ENCODE measurements at regions not wholly inside any gene's neighbourhood (a gene's known extent, or its start where the extent isn't known, plus 50 kb on each side); places are given as distances from the start of the nearest gene placed in this dataset.

DNA sequence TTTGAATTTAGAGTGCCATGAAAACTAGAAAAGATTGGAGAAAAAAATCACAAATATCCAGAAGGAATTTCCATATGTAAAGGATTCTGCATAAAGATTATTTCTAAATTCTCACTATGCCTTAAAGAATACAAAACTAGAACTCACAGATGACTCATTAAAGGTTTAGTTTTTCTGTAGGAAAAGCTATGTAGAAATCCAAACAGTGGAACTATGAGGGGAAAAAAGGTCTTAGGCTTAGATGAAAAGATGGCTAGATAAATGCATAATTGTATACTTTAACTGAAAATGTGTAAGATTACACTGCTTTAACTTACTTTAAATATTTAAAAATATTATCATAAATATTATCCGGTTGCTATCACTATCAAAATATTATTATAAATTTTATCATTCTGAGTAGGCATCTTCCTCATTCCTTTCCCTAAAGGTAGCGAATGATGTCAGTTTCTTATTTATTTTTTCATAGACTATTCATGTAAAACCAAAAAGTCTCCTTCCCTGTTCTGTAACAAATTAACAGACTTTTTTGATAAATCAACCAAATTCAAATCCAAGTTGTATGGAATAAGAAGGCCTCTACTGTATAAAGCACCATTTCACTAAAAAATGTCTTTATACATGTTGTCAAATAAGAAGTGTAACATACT, 69.1 kb upstream of the COMTD1 start:
- Histone ChIP-seq H3K27me3 (ENCODE audit: control insufficient read depth, insufficient read depth, low read length, poor library complexity, severe bottlenecking) (no peaks in the 10 kb centered on the region), H3K9me3 (ENCODE audit: control insufficient read depth, low read length) (peaks cover 24% of the 10 kb centered on the region), H3K36me3 (ENCODE audit: control insufficient read depth, insufficient read depth, low read length) (no peaks in the 10 kb centered on the region), H3K27ac (ENCODE audit: low read depth, low read length) (no peak overlapping the region), H3K4me1 (ENCODE audit: control insufficient read depth, insufficient read depth, low read length) (no peaks in the 10 kb centered on the region), H3K4me3 (ENCODE audit: low read length) (no peak overlapping the region), H3K9ac (ENCODE audit: extremely low read depth, low read length, poor library complexity, severe bottlenecking) (no peak overlapping the region)
- H3K4me1 Mint-ChIP-seq: no peaks in the 10 kb centered on the region
- peaks cover 38% of the 10 kb centered on the region for H3K9me3 Mint-ChIP-seq
- H3K27ac Mint-ChIP-seq: no peak overlapping the region
- H3K4me3 Mint-ChIP-seq: no peak overlapping the region
- H3K36me3 Mint-ChIP-seq (ENCODE audit: low read depth): no peaks in the 10 kb centered on the region
- TF ChIP-seq, protein P1, sequence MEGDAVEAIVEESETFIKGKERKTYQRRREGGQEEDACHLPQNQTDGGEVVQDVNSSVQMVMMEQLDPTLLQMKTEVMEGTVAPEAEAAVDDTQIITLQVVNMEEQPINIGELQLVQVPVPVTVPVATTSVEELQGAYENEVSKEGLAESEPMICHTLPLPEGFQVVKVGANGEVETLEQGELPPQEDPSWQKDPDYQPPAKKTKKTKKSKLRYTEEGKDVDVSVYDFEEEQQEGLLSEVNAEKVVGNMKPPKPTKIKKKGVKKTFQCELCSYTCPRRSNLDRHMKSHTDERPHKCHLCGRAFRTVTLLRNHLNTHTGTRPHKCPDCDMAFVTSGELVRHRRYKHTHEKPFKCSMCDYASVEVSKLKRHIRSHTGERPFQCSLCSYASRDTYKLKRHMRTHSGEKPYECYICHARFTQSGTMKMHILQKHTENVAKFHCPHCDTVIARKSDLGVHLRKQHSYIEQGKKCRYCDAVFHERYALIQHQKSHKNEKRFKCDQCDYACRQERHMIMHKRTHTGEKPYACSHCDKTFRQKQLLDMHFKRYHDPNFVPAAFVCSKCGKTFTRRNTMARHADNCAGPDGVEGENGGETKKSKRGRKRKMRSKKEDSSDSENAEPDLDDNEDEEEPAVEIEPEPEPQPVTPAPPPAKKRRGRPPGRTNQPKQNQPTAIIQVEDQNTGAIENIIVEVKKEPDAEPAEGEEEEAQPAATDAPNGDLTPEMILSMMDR (conservative IDR thresholded peaks at IDR 0.05): no peak
- no peaks in the 10 kb centered on the region for H3K27me3 Mint-ChIP-seq (ENCODE audit: insufficient read depth)
- WGBS, 2 experiments (ENCODE audit: insufficient coverage in 1 of 2, insufficient read length in 1 of 2): 88 to 100% methylated on average over 1 of the region's 2 CpGs
- no peak for DNase-seq

DNA sequence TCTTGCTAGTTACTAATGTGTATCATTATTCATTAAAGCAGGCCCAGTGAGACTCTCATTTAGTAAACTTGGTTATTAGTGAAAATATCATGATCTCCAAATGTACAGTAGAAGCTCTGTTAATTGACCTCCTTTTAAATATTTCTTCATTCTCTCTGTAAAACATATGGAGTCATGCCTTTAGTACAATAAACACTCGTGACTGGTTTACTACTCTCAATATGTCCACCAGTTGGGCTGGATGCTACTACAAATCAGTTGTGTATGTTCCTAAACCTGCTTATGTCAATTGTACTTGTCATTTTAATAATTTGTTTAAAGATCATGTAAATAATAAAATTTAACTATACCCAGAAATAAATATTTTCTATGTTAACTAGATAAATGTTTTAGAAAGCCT, 68.6 kb upstream of the COMTD1 start:
- no peak overlapping the region for H3K9ac ChIP-seq (ENCODE audit: extremely low read depth, low read length, poor library complexity, severe bottlenecking)
- no peaks in the 10 kb centered on the region for H3K4me1 Mint-ChIP-seq

DNA sequence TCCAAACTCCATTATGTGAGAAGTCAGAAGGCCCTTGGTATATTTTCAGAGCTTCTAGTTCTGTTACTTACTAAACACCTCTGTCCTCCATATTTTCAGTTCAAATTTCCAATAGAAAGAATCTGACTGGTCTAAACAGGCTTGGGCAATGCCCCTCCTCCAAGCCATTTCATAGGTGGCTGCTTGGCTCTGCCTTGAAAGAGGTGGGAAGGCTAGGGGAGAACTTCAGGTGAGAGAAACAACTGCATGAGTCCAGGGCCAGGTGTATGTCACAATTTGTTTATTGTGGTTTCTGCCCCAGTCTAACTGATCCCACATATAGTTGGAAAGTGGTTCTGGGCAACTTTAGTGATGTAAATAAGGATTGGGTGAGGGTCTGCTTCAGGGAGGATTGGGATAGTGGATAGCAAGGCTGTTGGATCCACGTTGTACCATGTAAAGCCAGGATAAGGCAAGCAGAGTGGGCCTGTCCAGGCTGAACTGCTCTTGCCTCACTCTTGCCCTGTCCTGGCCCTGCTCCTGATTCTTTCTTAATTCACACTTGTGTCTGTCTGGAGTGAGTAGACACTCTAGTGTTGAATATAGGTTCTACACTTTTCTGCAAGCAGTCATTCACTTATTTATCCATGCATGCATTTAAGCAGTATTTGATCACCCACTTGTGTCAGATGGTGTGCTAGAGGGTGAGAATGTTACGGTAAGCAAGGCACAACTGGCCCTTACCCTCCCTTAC, 67.5 kb upstream of the COMTD1 start:
- no peak overlapping the region for H3K9ac ChIP-seq (ENCODE audit: extremely low read depth, low read length, poor library complexity, severe bottlenecking)
- no peaks in the 10 kb centered on the region for H3K36me3 ChIP-seq (ENCODE audit: control insufficient read depth, insufficient read depth, low read length)
- no peak overlapping the region for H3K4me3 Mint-ChIP-seq
- no peaks in the 10 kb centered on the region for H3K27me3 Mint-ChIP-seq (ENCODE audit: insufficient read depth)
- peaks cover 39% of the 10 kb centered on the region for H3K9me3 Mint-ChIP-seq
- WGBS, 2 experiments (ENCODE audit: insufficient coverage in 1 of 2, insufficient read length in 1 of 2): 88 to 100% methylated on average over 1 to 2 of the region's 2 CpGs
- no peak overlapping the region for H3K4me3 ChIP-seq (ENCODE audit: low read length)
- no peaks in the 10 kb centered on the region for H3K27me3 ChIP-seq (ENCODE audit: control insufficient read depth, insufficient read depth, low read length, poor library complexity, severe bottlenecking)
- peaks cover 24% of the 10 kb centered on the region for H3K9me3 ChIP-seq (ENCODE audit: control insufficient read depth, low read length)
- no peaks in the 10 kb centered on the region for H3K4me1 ChIP-seq (ENCODE audit: control insufficient read depth, insufficient read depth, low read length)
- no peak overlapping the region for H3K27ac ChIP-seq (ENCODE audit: low read depth, low read length)
- H3K36me3 Mint-ChIP-seq (ENCODE audit: low read depth): no peaks in the 10 kb centered on the region
- H3K4me1 Mint-ChIP-seq: no peaks in the 10 kb centered on the region
- TF ChIP-seq, protein P1 (conservative IDR thresholded peaks at IDR 0.05): no peak
- no peak overlapping the region for H3K27ac Mint-ChIP-seq
- DNase-seq: no peak

More for the DNA sequence above, 68.6 kb upstream of the COMTD1 start:
- H3K36me3 ChIP-seq (ENCODE audit: control insufficient read depth, insufficient read depth, low read length): no peaks in the 10 kb centered on the region
- H3K27me3 Mint-ChIP-seq (ENCODE audit: insufficient read depth): no peaks in the 10 kb centered on the region
- no peak overlapping the region for H3K27ac ChIP-seq (ENCODE audit: low read depth, low read length)
- H3K9me3 Mint-ChIP-seq: peaks cover 43% of the 10 kb centered on the region
- no peaks in the 10 kb centered on the region for H3K27me3 ChIP-seq (ENCODE audit: control insufficient read depth, insufficient read depth, low read length, poor library complexity, severe bottlenecking)
- H3K27ac Mint-ChIP-seq: no peak overlapping the region
- TF ChIP-seq, protein P1 (conservative IDR thresholded peaks at IDR 0.05): no peak
- H3K4me3 Mint-ChIP-seq: no peak overlapping the region
- H3K36me3 Mint-ChIP-seq (ENCODE audit: low read depth): no peaks in the 10 kb centered on the region
- H3K4me1 ChIP-seq (ENCODE audit: control insufficient read depth, insufficient read depth, low read length): no peaks in the 10 kb centered on the region
- 96% methylated on average over 1 of the region's 1 CpG; no CpG with 5 or more reads in 1 of the 2 experiments for whole genome bisulfite sequencing, 2 experiments (ENCODE audit: insufficient coverage in 1 of 2, insufficient read length in 1 of 2)
- peaks cover 24% of the 10 kb centered on the region for H3K9me3 ChIP-seq (ENCODE audit: control insufficient read depth, low read length)
- no peak for DNase-seq
- no peak overlapping the region for H3K4me3 ChIP-seq (ENCODE audit: low read length)
